CD4-positive, alpha-beta T cell treated with Interleukin-6 for 4 hours (primary cell): ENCODE measurements at regions not wholly inside any gene's neighbourhood (a gene's known extent, or its start where the extent isn't known, plus 50 kb on each side); places are given as distances from the start of the nearest gene placed in this dataset.
A peak's percentile ranks its signal among the peaks of the same experiment; 100 is the strongest.
"Not testable (repeated sequence)": the region's sequence is repeated elsewhere in the genome, so short reads cannot be mapped to it uniquely, and the experiment has no call there.

Experiments
- DNase-seq: peaks from one replicate; pipeline ENCODE4 v3.0.0-alpha.2; 2020; ENCODE audit warnings: mixed read lengths

DNA sequence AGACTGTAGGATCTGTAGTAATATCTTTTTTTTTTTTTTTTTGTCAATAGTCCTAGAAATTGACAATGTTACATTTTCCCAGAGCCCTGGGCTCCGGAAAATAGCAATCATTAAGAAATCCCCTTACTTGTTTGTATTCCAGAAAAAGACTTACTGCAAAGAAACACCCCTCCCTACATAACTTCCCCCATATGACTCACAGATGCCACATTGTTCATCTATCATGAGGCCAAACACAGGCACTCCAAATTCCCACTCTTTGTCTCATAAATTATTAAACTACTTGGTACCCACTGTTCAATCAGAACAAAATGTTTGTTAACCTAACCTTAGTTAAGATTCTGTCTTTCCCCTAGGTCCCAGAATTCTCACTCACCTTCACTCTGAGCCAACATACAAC is 53.5 kb downstream of the TEX51 start:
- no peak for DNase-seq

- DNase-seq, result no peak
Observed at GRCh38 chr2:126953483-126953882, 54.8 kb downstream of the TEX51 start.

- no peak for DNase-seq
Observed at GRCh38 chr2:126954831-126955230, 56.1 kb downstream of the TEX51 start.

GRCh38 chr2:126956773-126957172 is 58.1 kb downstream of the TEX51 start:
- DNase-seq, result not testable (repeated sequence)

GRCh38 chr2:126963390-126963789 is 64.7 kb downstream of the TEX51 start:
- no peak for DNase-seq

DNA sequence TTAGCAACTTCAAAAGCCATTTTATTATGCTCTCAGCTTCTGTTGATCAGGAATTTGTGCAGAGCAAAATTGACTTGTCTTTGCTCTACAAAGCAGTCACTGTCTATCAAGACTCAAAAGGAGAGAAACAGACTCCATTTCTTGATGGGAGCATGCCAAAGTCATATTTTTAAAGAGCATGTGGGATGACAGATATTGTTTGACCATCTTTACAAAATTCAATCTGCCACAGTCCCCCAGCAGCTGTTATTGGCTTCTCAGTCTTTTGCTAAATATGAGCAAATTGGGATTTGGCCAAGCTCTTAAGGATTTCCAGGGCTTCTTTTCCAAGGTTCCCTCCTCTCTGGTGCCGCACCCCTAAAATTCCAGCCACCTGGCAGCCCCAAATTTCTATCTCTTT is 67.9 kb downstream of the TEX51 start:
- no peak for DNase-seq

DNA sequence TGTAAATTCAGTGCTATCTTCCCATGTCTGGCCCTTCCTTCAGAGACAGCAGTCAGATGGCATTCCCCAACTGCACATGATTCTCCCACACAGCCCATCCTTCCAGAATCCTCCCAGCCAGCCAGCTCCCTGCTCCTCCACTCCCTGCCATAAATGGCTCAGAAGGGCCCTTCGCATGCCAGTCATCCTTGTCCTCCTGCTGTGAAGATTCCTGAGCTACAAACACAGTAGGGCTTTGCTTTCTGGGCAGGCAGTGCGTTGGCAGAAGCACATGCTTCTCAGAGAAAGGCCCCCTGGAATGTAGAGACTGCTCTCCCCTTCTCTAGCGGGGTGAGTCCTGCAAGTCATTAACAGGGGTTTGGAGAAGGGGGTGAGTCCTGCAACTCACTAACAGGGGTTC is 71.9 kb downstream of the TEX51 start:
- no peak for DNase-seq

DNA sequence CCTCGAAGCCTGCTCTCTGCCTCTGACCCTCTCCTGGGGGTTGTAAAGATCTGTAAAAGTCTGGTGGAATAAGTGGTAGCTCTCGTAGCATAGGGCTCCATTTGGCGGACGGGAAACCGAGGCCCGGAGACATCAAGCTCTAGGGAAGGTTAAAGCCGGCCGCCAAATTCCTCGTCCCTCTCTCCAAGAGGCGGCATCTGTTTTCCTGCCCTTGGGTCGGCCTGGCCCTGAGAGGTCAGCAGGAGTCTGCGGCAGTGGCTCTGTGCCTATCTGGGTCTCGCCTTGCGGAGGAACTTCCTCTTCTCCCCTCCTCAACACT is 72.4 kb downstream of the TEX51 start:
- DNase-seq, result no peak

DNA sequence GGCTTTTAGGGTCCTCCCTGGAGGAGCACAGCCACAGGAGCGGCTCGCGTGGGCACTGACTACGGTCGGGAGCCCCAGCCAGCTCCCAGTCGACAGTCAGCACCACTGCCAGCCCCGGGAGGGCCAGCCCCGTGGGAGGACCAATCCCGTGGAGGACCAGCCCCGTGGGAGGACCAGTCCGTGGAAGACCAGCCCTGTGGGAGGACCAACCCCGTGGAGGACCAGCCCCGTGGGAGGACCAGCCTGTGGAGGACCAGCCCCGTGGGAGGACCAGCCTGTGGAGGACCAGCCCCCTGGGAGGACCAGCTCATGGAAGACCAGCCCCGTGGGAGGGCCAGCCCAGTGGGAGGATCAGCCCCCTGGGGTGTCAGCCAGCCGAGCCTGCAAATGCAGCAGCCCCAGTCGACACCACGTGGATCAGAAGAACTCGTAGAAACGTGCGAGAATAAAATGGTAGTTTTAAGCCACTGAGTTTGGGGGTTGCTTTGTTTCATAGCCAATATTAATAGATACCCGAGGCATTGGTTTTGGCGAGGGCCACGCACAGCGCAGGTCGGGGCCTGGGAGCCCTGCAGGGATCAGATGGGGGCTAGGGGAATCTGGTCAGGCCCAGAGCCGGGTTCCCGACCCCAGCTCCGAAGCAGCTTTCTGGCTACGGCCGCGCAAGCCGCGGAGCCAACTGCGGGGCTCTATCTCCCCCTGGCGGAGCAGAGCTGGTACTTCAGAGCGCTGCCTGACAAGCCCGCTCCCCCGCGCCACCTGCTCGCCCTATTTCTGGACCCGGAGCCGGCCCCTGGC is 73.0 kb downstream of the TEX51 start:
- peak; percentile 69 for DNase-seq

DNA sequence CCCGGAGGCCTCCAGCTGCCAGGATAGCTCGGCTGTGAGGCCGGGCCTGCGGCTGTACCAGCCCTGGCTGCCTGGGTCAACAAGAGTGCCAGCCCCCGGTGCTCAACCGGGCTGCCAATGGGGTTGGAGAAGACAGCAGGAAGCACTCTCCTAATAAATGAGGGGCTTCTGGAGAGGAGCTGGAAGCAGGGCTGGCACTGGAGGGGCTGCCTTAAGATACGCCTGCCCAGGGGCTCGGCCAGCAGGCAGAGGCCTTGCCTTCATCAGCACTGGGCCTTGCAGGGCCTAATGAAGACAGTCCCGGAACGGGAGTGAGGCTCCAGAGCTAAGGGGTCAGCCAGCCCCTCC is 73.6 kb downstream of the TEX51 start:
- DNase-seq, result no peak

DNA sequence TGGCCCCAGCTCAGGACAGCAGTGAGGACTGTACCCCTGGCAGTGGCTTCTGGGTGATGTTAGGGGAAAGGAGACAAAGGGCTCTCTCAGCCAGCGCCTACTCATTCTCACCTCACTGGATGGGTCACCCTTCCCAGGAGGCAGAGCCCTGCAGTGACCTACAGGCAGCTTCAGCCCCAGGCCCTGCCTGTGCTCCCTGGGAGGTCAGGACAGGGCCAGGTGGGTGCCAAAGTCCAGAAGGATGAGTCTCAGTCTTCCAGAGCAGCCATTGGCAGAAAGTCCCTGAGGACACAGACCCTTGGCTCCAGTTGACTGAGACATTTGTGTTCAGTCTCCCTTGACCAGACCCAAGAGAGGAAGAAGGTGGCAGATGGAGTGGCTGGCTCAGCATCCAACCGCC is 75.1 kb downstream of the TEX51 start:
- DNase-seq, result no peak

DNA sequence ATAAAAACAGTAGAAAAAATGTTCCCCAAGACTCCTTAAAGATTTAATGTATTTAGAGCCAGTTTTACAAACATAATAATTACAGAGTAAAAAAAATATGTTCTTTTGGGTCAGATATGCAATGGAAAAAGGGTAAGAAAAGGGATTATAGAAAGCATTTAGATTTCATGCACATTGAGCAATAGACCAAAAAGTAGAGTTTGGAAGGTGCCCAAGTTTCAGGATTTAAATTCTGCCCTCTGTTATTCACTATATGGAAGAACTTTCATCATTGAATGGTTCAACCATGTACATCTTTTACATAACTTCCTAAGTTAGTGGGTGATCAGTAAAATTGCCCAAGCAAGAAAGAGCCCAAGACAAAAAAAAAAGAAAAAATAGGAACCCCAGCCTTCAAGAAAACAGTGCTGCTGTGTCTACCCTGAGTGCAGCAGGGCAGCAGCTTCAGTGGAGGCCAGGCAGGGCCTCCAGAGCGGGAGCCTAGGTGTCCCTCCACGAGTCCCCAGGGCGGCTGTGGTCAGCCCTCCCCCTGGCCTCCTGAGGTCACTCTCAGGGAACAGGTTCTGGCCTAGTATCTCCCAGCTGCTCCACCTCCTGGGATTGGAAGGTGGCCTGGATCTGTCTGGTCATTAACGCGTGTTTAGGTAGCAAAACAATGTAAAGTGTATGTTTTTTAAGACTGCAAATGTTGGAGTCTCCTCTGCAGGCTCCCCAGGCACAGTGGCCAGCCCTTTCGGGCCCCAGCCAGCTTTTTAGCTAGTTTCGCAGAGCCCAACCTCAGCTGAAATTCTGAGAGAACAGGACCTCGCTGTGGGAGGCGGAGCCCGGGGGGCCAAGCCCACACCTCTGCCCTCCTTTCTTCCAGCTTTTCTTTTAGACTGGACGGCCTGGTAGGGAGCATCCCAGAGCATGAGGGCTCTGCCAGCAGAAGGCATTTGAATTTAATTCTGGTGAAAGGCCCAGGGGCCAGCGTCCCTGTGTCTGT is 77.3 kb downstream of the TEX51 start:
- no peak for DNase-seq

DNA sequence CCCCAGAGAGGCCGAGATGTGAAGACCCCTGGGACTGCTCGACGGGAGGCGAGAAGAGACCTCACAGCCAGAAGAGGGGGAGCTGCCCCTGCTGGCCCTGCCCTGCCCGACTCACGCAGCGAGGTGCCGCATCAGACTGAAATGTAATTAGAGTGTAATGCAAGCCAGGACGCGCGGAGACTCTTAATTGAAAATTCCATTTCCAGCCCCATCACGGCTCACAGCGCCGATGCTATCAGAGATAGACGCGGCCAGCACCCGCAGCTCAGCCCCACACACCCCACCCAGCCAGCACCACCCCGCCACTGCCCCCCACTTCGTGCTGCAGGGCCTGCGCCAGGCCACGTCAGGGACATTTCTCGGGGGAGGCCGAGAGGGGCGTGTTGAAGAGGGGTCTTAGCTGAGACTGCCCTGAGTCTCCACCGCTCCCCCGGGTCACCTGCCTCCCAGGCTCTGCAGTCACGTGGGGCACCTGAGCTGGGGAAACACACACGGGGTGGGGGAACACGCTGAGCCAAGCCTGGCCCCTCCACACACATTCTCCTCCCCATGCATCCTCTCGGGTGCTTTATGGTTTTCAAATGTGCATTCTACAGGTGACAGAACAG is 78.1 kb downstream of the TEX51 start:
- no peak for DNase-seq

DNA sequence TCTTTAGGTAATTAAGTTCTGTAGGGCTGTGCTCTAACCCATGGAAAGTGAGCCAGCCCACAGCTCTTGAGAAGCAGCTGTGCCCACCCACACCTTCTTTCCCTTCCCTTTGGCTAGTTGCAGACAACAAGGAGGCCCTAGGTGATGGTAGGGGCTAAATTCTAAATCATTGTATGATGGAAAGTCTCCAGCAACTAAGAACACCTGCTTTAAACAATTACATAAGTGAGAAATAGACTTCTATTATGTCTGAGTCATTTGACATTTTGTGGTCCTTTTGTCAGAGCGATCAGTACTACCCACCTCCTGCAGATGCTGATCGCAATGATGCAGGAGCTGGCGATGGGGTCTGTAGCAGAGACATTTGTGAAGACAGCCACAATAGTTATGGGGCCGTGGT is 79.6 kb downstream of the TEX51 start:
- no peak for DNase-seq

DNA sequence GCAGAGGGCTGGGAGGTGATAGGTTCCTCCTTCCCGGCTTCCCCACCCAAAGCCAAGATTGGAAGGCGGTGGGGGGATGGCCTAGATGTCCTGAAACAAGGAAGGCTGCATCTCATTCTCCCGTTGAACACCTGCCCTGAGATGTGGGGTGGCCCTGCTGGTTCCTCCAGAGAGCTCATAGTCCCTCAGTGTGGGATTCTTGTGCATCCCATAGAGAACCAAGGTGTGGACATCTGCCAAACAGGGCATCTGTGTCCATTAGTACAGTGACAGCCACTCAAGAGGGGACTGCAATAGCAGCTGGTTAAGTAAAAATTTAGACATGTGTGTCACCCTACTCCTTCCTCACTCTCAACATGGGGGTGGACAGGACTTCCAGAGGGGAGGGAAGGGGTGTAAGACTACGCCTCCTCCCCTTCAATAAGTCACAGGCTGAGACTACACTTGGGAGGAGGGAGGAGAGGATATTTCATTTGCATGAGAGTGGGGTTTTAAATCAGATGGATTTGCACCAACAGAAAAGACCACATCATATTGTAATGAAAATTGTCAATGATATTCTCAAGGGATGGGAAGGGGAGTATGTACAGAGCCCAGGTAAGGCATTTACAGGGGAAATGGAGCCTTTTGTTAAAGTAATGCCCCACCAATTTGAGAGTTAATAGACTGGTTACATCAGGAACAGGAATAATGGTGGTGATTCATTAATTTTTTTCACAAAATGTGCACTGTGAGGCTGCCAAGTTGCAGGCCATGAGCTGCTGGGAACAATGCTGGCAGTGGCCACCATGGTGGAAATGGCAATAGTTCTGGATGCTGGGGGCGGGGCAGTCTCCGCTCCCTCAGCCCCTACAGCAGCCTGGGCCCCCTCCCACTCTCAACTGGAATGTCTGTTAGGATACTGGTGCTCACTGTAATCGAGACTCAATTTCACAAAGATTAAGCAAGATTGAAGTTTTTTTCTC is 80.6 kb downstream of the TEX51 start:
- DNase-seq, result no peak

GRCh38 chr2:126981476-126981875 is 82.8 kb downstream of the TEX51 start:
- DNase-seq, result no peak

DNA sequence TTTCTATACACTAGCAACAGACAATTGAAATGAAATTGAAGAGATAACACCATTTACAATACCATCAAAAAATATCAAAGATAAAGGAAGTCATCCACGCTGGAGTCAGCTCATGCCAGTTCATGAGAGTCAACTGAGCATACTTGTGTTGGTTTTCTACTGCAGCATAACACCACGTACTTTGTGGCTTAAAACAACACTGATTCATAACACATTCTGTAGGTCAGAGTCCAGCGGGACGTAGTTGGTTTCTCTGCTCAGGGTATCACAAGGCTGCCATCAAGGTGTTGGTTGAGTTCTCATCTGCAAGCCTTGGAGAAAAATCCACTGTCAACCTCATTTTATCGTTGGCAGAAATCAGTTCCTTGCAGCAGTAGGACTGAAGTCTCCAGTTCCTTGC is 84.2 kb downstream of the TEX51 start:
- DNase-seq, result no peak

DNA sequence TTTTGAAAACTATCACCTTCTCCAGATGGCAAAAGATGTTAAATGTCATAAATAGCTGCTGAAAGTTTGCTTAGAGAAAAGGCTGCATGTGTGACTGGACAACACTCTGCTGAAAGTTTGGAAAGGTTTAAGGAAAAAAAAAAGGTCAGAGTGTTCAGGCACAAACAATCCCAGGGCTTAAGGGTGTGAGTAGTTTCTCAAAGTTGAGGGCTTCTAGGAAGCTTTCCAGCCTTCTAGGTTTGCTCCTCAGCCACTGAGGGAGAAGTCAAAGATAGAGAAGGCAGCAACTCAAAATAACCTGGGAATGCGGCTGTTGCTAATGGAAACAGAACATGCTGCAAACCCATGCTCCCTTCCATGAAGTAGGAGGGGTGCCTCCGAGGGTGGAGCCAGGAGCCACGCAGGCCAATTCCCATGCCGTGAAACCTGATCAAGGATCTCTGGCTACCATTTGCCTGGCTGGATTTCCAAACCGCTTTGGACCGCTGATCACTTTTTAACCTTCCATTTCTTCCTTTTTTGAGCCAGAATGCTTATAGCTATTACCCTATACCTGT is 88.0 kb downstream of the TEX51 start:
- no peak for DNase-seq

- DNase-seq, result no peak
Observed at GRCh38 chr2:126988482-126988881, 89.8 kb downstream of the TEX51 start.

DNA sequence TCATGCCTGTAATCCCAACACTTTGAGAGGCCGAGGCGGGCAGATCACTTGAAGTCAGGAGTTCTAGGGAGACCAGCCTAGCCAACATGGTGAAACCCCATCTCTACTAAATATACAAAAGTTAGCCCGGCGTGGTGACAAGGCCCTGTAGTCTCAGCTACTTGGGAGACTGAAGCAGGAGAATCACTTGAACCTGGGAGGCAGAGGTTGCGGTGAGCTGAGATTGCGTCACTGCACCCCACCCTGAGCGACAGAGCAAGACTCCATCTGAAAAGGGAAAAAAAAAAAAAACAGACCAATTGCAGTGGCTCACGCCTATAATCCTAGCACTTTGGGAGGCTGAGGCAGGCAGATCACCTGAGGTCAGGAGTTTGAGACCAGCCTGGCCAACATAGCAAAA is 90.4 kb downstream of the TEX51 start:
- not testable (repeated sequence) for DNase-seq

DNA sequence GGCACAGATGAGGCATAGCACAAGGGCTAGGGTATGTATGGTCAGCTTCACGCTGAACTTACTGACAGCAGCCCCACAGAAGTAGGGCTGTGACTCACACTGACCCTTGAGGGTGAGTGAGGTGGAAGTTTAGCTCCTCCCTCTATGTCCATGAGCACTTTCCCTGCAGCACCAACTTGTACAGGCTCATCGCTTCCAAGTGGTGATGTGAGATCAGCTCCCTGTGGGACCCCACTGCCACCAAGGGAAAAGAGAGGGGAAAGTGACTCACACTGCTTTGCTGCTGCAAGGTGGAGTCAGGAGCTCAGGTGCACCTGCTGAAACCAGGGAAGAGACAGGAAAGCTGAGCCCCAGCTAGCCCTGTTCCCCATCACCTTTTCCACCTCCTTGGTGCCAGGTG is 91.5 kb downstream of the TEX51 start:
- DNase-seq, result no peak
